IPS DF 6.9 (cell line): ENCODE measurements at regions not wholly inside any gene's neighbourhood (a gene's known extent, or its start where the extent isn't known, plus 50 kb on each side); places are given as distances from the start of the nearest gene placed in this dataset.

Experiments
- DNase-seq: peaks from one replicate; pipeline ENCODE4 v3.0.0-alpha.2; 2013; ENCODE audit warnings: low read depth, low spot score
- H3K27ac ChIP-seq: one replicate; pipeline ENCODE4 v1.5.1; 2013; ENCODE audit warnings: low read length, control low read depth
- H3K27me3 ChIP-seq: 2 replicates; pipeline ENCODE4 v1.6.1; 2013; ENCODE audit warnings: mild to moderate bottlenecking, low read length; ENCODE audit not compliant: control insufficient read depth, insufficient read depth
- H3K36me3 ChIP-seq: 2 replicates; pipeline ENCODE4 v1.6.1; 2013; ENCODE audit warnings: low read length; ENCODE audit not compliant: control insufficient read depth, insufficient read depth
- H3K4me1 ChIP-seq: 2 replicates; pipeline ENCODE4 v1.6.1; 2013; ENCODE audit warnings: low read length; ENCODE audit not compliant: control insufficient read depth, insufficient read depth
- H3K4me3 ChIP-seq: 2 replicates; pipeline ENCODE4 v1.5.1; 2013; ENCODE audit warnings: mild to moderate bottlenecking, low read length
- H3K9me3 ChIP-seq: 2 replicates; pipeline ENCODE4 v1.6.1; 2013; ENCODE audit warnings: low read length, inconsistent platforms; ENCODE audit not compliant: control insufficient read depth, insufficient read depth
- WGBS: extraction: QIAGEN DNeasy Blood & Tissue Kit; methylation state at CpG from one replicate; pipeline ENCODE4 v1.1.7; 2013; ENCODE audit warnings: mixed read lengths, missing lambda C conversion rate; ENCODE audit not compliant: insufficient read length, insufficient coverage; 5-methylcytosine and 5-hydroxymethylcytosine counted together

- no CpG with 5 or more reads among the region's 3 CpGs for WGBS
- no peak for DNase-seq
- Histone ChIP-seq H3K4me3 (no peak overlapping the region), H3K36me3 (no peaks in the 10 kb centered on the region), H3K27me3 (no peaks in the 10 kb centered on the region), H3K27ac (no peak overlapping the region), H3K9me3 (no peaks in the 10 kb centered on the region), H3K4me1 (no peaks in the 10 kb centered on the region)
Observed at GRCh38 chr10:113455947-113456346, 96.9 kb upstream of the HABP2 start.

GRCh38 chr10:113456741-113457140, 96.1 kb upstream of the HABP2 start:
- H3K27me3 ChIP-seq: no peaks in the 10 kb centered on the region

GRCh38 chr10:113457408-113457807, 95.4 kb upstream of the HABP2 start:
- Histone ChIP-seq H3K4me3 (no peak overlapping the region), H3K27ac (no peak overlapping the region), H3K4me1 (no peaks in the 10 kb centered on the region), H3K9me3 (no peaks in the 10 kb centered on the region), H3K36me3 (no peaks in the 10 kb centered on the region), H3K27me3 (no peaks in the 10 kb centered on the region)
- WGBS: no CpG with 5 or more reads among the region's 5 CpGs
- DNase-seq: no peak

More at GRCh38 chr10:113456741-113457140, 96.1 kb upstream of the HABP2 start:
- H3K4me1 ChIP-seq: no peaks in the 10 kb centered on the region
- H3K9me3 ChIP-seq: no peaks in the 10 kb centered on the region
- no peak overlapping the region for H3K27ac ChIP-seq
- no peak for DNase-seq
- no peaks in the 10 kb centered on the region for H3K36me3 ChIP-seq
- WGBS: no CpG with 5 or more reads among the region's 6 CpGs
- H3K4me3 ChIP-seq: no peak overlapping the region

GRCh38 chr10:113458451-113458850, 94.4 kb upstream of the HABP2 start:
- no peak overlapping the region for H3K4me3 ChIP-seq
- no peaks in the 10 kb centered on the region for H3K27me3 ChIP-seq
- no peak for DNase-seq
- no peaks in the 10 kb centered on the region for H3K36me3 ChIP-seq
- H3K4me1 ChIP-seq: no peaks in the 10 kb centered on the region
- H3K27ac ChIP-seq: no peak overlapping the region
- H3K9me3 ChIP-seq: no peaks in the 10 kb centered on the region
- no CpG with 5 or more reads among the region's 10 CpGs for WGBS

GRCh38 chr10:113458944-113459343, 93.9 kb upstream of the HABP2 start:
- no peak overlapping the region for H3K27ac ChIP-seq
- H3K4me1 ChIP-seq: no peaks in the 10 kb centered on the region
- H3K36me3 ChIP-seq: no peaks in the 10 kb centered on the region
- no peak overlapping the region for H3K4me3 ChIP-seq
- no peaks in the 10 kb centered on the region for H3K27me3 ChIP-seq
- DNase-seq: no peak
- no CpG with 5 or more reads among the region's 5 CpGs for WGBS
- no peaks in the 10 kb centered on the region for H3K9me3 ChIP-seq

- Histone ChIP-seq H3K4me1 (no peaks in the 10 kb centered on the region), H3K27ac (no peak overlapping the region), H3K36me3 (no peaks in the 10 kb centered on the region), H3K27me3 (no peaks in the 10 kb centered on the region), H3K4me3 (no peak overlapping the region), H3K9me3 (no peaks in the 10 kb centered on the region)
- no peak for DNase-seq
- no CpG with 5 or more reads among the region's 8 CpGs for WGBS
Observed at GRCh38 chr10:113459626-113460280, 93.1 kb upstream of the HABP2 start.

- WGBS: no CpG with 5 or more reads among the region's 1 CpG
- no peak for DNase-seq
- no peaks in the 10 kb centered on the region for H3K27me3 ChIP-seq
- H3K27ac ChIP-seq: no peak overlapping the region
- H3K9me3 ChIP-seq: no peaks in the 10 kb centered on the region
- no peaks in the 10 kb centered on the region for H3K36me3 ChIP-seq
- H3K4me3 ChIP-seq: no peak overlapping the region
- no peaks in the 10 kb centered on the region for H3K4me1 ChIP-seq
Observed at GRCh38 chr10:113463083-113463482, 89.8 kb upstream of the HABP2 start.

GRCh38 chr10:113463777-113464176, 89.1 kb upstream of the HABP2 start:
- DNase-seq: no peak
- no CpG with 5 or more reads among the region's 3 CpGs for WGBS

GRCh38 chr10:113469796-113470195, 83.1 kb upstream of the HABP2 start:
- no CpG with 5 or more reads among the region's 3 CpGs for WGBS
- H3K4me1 ChIP-seq: no peaks in the 10 kb centered on the region
- no peak overlapping the region for H3K4me3 ChIP-seq
- no peaks in the 10 kb centered on the region for H3K9me3 ChIP-seq
- no peak for DNase-seq
- no peak overlapping the region for H3K27ac ChIP-seq
- H3K27me3 ChIP-seq: no peaks in the 10 kb centered on the region
- no peaks in the 10 kb centered on the region for H3K36me3 ChIP-seq

More at GRCh38 chr10:113463777-113464176, 89.1 kb upstream of the HABP2 start:
- Histone ChIP-seq H3K27me3 (no peaks in the 10 kb centered on the region), H3K9me3 (no peaks in the 10 kb centered on the region), H3K36me3 (no peaks in the 10 kb centered on the region), H3K4me3 (no peak overlapping the region), H3K27ac (no peak overlapping the region), H3K4me1 (no peaks in the 10 kb centered on the region)

GRCh38 chr10:113470372-113471240, 82.2 kb upstream of the HABP2 start:
- no peak for DNase-seq
- no CpG with 5 or more reads among the region's 5 CpGs for WGBS

More at GRCh38 chr10:113470372-113471240, 82.2 kb upstream of the HABP2 start:
- Histone ChIP-seq H3K27ac (no peak overlapping the region), H3K27me3 (no peaks in the 10 kb centered on the region), H3K4me1 (no peaks in the 10 kb centered on the region), H3K9me3 (no peaks in the 10 kb centered on the region), H3K4me3 (no peak overlapping the region), H3K36me3 (no peaks in the 10 kb centered on the region)
